NCI-H460 (cell line): ENCODE measurements at regions not wholly inside any gene's neighbourhood (a gene's known extent, or its start where the extent isn't known, plus 50 kb on each side); places are given as distances from the start of the nearest gene placed in this dataset.

ENCODE experiments used
- DNase-seq: peaks from one replicate; pipeline ENCODE4 v3.0.0-alpha.2; 2016; ENCODE audit warnings: low read depth; ENCODE audit errors: extremely low read depth

GRCh38 chr19:30648866-30649862 is 277.0 kb downstream of the ZNF536 start:
- no peak for DNase-seq

GRCh38 chr19:30647891-30648720 is 275.9 kb downstream of the ZNF536 start:
- DNase-seq: no peak

- DNase-seq: no peak
These were observed 274.6 kb downstream of the ZNF536 start for GRCh38 chr19:30646806-30647205.

GRCh38 chr19:30645946-30646577 is 273.9 kb downstream of the ZNF536 start:
- DNase-seq: no peak

- no peak for DNase-seq
These were observed 268.2 kb downstream of the ZNF536 start for GRCh38 chr19:30640252-30640965.

GRCh38 chr19:30638889-30639288 is 266.7 kb downstream of the ZNF536 start:
- DNase-seq: no peak

GRCh38 chr19:30637926-30638325 is 265.7 kb downstream of the ZNF536 start:
- no peak for DNase-seq

- DNase-seq: no peak
These were observed 263.1 kb downstream of the ZNF536 start for GRCh38 chr19:30634996-30635975.

GRCh38 chr19:30634131-30634830 is 262.1 kb downstream of the ZNF536 start:
- no peak for DNase-seq

- DNase-seq: no peak
These were observed 258.8 kb downstream of the ZNF536 start for GRCh38 chr19:30631033-30631370.

GRCh38 chr19:30630289-30631032 is 258.3 kb downstream of the ZNF536 start:
- no peak for DNase-seq

- no peak for DNase-seq
These were observed 256.9 kb downstream of the ZNF536 start for GRCh38 chr19:30629086-30629485.

- no peak for DNase-seq
These were observed 254.4 kb downstream of the ZNF536 start for GRCh38 chr19:30626626-30626966.

GRCh38 chr19:30625947-30626625 is 253.9 kb downstream of the ZNF536 start:
- DNase-seq: no peak

GRCh38 chr19:30622276-30622675 is 250.1 kb downstream of the ZNF536 start:
- no peak for DNase-seq

GRCh38 chr19:30621326-30621920 is 249.2 kb downstream of the ZNF536 start:
- DNase-seq: no peak

- no peak for DNase-seq
These were observed 248.2 kb downstream of the ZNF536 start for GRCh38 chr19:30620354-30620753.
